Hepatocyte (in vitro differentiated cells): ENCODE measurements at regions not wholly inside any gene's neighbourhood (a gene's known extent, or its start where the extent isn't known, plus 50 kb on each side); places are given as distances from the start of the nearest gene placed in this dataset.

ENCODE experiments used
- DNase-seq: peaks from one replicate; pipeline ENCODE4 v3.0.0-alpha.2; 2016; ENCODE audit warnings: low spot score
- H2AFZ ChIP-seq: fragments of 200-600 bp; sonication (generic); 2 replicates; pipeline ENCODE4 v1.6.0; 2016; ENCODE audit warnings: antibody characterized with exemption, mild to moderate bottlenecking
- H3K27ac ChIP-seq: fragments of 200-600 bp; sonication (generic); 2 replicates; pipeline ENCODE4 v1.5.1; 2016; ENCODE audit warnings: mild to moderate bottlenecking
- H3K27me3 ChIP-seq: fragments of 200-600 bp; sonication (generic); 2 replicates; pipeline ENCODE4 v1.6.1; 2016
- H3K36me3 ChIP-seq: fragments of 200-600 bp; sonication (generic); replicated peaks from 2 replicates; pipeline ENCODE4 v1.5.1; 2016; ENCODE audit warnings: low read depth; ENCODE audit not compliant: insufficient read depth
- H3K4me1 ChIP-seq: fragments of 200-600 bp; sonication (generic); 2 replicates; pipeline ENCODE4 v1.5.1; 2016; ENCODE audit warnings: mild to moderate bottlenecking, moderate library complexity; ENCODE audit not compliant: insufficient read depth
- H3K4me2 ChIP-seq: fragments of 200-600 bp; sonication (generic); 2 replicates; pipeline ENCODE4 v1.6.0; 2016
- H3K4me3 ChIP-seq: fragments of 200-600 bp; sonication (generic); 2 replicates; pipeline ENCODE4 v1.5.1; 2016; ENCODE audit warnings: mild to moderate bottlenecking
- H3K79me2 ChIP-seq: fragments of 200-600 bp; sonication (generic); 2 replicates; pipeline ENCODE4 v1.6.0; 2017; ENCODE audit warnings: mild to moderate bottlenecking
- H3K9me2 ChIP-seq: fragments of 200-600 bp; sonication (generic); replicated peaks from 2 replicates; pipeline ENCODE4 v1.6.0; 2017; ENCODE audit warnings: mild to moderate bottlenecking; ENCODE audit not compliant: insufficient read depth
- H3K9me3 ChIP-seq: fragments of 200-600 bp; sonication (generic); 2 replicates; pipeline ENCODE4 v1.5.1; 2016; ENCODE audit warnings: low read depth, mild to moderate bottlenecking
- H4K20me1 ChIP-seq: fragments of 200-600 bp; sonication (generic); 2 replicates; pipeline ENCODE4 v1.6.0; 2016; ENCODE audit warnings: mild to moderate bottlenecking; ENCODE audit not compliant: insufficient read depth, poor library complexity, severe bottlenecking
- CTCF ChIP-seq: fragments of 200-600 bp; sonication (generic); IDR thresholded peaks from 2 replicates; pipeline ENCODE4 v1.5.1; 2016; ENCODE audit warnings: antibody characterized with exemption, mild to moderate bottlenecking; ENCODE audit not compliant: poor library complexity
- EZH2 ChIP-seq: fragments of 200-600 bp; sonication (generic); IDR thresholded peaks from 2 replicates; pipeline ENCODE4 v1.6.1; 2016; ENCODE audit warnings: antibody characterized with exemption, mild to moderate bottlenecking, borderline replicate concordance
- EZH2phosphoT487 ChIP-seq: fragments of 200-600 bp; sonication (generic); IDR thresholded peaks from one replicate; pipeline ENCODE4 v1.6.1; 2018; ENCODE audit warnings: antibody characterized with exemption, mild to moderate bottlenecking, low read depth, moderate library complexity; ENCODE audit not compliant: unreplicated experiment, severe bottlenecking
- WGBS: methylation state at CpG from one replicate; pipeline ENCODE4 v1.1.6; 2016; ENCODE audit warnings: low lambda C conversion rate; ENCODE audit errors: missing lambda C conversion rate; 5-methylcytosine and 5-hydroxymethylcytosine counted together

GRCh38 chr16:54822492-54822891 is 108.2 kb upstream of the IRX5 start:
- H3K36me3 ChIP-seq, result no peaks in the 10 kb centered on the region
- H3K9me2 ChIP-seq, result no peaks in the 10 kb centered on the region
- no peaks in the 10 kb centered on the region for H4K20me1 ChIP-seq
- DNase-seq, result no peak
- no peaks in the 10 kb centered on the region for H3K4me1 ChIP-seq
- H3K27me3 ChIP-seq, result no peaks in the 10 kb centered on the region
- no peak overlapping the region for H3K4me2 ChIP-seq
- H3K79me2 ChIP-seq, result no peaks in the 10 kb centered on the region
- WGBS, result 78% methylated on average over 5 of the region's 5 CpGs
- peak overlapping the region; percentile 23 for H3K27ac ChIP-seq
- H3K4me3 ChIP-seq, result no peak overlapping the region
- H2AFZ ChIP-seq, result no peak overlapping the region
- no peak for TF ChIP-seq EZH2
- H3K9me3 ChIP-seq, result no peaks in the 10 kb centered on the region

GRCh38 chr16:54821731-54822130 is 108.9 kb upstream of the IRX5 start:
- H3K9me3 ChIP-seq, result no peaks in the 10 kb centered on the region

GRCh38 chr16:54817940-54818574 is 112.6 kb upstream of the IRX5 start:
- H3K4me3 ChIP-seq, result no peak overlapping the region
- no peak for DNase-seq
- WGBS, result 40% methylated on average over 17 of the region's 17 CpGs
- no peaks in the 10 kb centered on the region for H3K9me3 ChIP-seq
- no peaks in the 10 kb centered on the region for H3K9me2 ChIP-seq
- no peak overlapping the region for H3K4me2 ChIP-seq
- no peak for TF ChIP-seq EZH2phosphoT487
- no peak for TF ChIP-seq EZH2
- no peak for TF ChIP-seq CTCF
- H3K27me3 ChIP-seq, result no peaks in the 10 kb centered on the region
- H3K27ac ChIP-seq, result no peak overlapping the region
- no peaks in the 10 kb centered on the region for H3K79me2 ChIP-seq
- H3K36me3 ChIP-seq, result no peaks in the 10 kb centered on the region
- no peak overlapping the region for H2AFZ ChIP-seq
- no peaks in the 10 kb centered on the region for H4K20me1 ChIP-seq
- H3K4me1 ChIP-seq, result no peaks in the 10 kb centered on the region

More at GRCh38 chr16:54821731-54822130, 108.9 kb upstream of the IRX5 start:
- Histone ChIP-seq H3K9me2 (no peaks in the 10 kb centered on the region), H3K79me2 (no peaks in the 10 kb centered on the region), H4K20me1 (no peaks in the 10 kb centered on the region), H3K36me3 (no peaks in the 10 kb centered on the region), H3K4me2 (no peak overlapping the region), H3K4me3 (no peak overlapping the region), H3K27ac (no peak overlapping the region), H2AFZ (no peak overlapping the region), H3K27me3 (no peaks in the 10 kb centered on the region), H3K4me1 (no peaks in the 10 kb centered on the region)
- TF ChIP-seq EZH2 (no peak), CTCF (no peak), EZH2phosphoT487 (no peak)
- WGBS, result 83% methylated on average over 2 of the region's 2 CpGs
- no peak for DNase-seq

DNA sequence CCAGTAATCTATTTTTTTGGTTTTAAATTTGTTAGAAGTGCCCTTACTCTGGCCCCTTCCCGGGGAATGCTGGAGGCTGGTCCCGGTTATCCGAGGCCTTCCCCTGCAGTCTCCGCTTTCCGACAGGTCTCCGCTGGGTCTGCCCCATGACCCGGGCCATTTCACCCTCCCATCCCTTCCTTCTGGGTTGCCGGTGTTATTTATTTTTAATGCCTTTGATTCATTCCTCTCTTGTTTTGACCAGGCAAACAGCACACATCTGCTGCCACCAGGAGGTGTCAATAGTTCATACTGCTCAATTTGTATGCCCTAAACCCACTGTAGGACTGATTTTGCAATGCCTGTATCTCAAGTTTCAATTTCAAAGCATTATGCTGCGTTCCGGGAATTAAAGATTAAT is 113.2 kb upstream of the IRX5 start:
- DNase-seq, result no peak
- no peaks in the 10 kb centered on the region for H3K27me3 ChIP-seq
- H3K4me1 ChIP-seq, result no peaks in the 10 kb centered on the region
- no peaks in the 10 kb centered on the region for H3K79me2 ChIP-seq
- no peak overlapping the region for H3K4me2 ChIP-seq
- TF ChIP-seq EZH2, result no peak
- TF ChIP-seq CTCF, result peak; percentile 22
- H3K27ac ChIP-seq, result no peak overlapping the region
- no peaks in the 10 kb centered on the region for H4K20me1 ChIP-seq
- WGBS, result 63% methylated on average over 10 of the region's 10 CpGs
- H2AFZ ChIP-seq, result no peak overlapping the region
- no peaks in the 10 kb centered on the region for H3K9me2 ChIP-seq
- no peaks in the 10 kb centered on the region for H3K9me3 ChIP-seq
- no peaks in the 10 kb centered on the region for H3K36me3 ChIP-seq
- no peak overlapping the region for H3K4me3 ChIP-seq
